ENCODE measurements at regions not wholly inside any gene's neighbourhood (a gene's known extent, or its start where the extent isn't known, plus 50 kb on each side); places are given as distances from the start of the nearest gene placed in this dataset.

DNA sequence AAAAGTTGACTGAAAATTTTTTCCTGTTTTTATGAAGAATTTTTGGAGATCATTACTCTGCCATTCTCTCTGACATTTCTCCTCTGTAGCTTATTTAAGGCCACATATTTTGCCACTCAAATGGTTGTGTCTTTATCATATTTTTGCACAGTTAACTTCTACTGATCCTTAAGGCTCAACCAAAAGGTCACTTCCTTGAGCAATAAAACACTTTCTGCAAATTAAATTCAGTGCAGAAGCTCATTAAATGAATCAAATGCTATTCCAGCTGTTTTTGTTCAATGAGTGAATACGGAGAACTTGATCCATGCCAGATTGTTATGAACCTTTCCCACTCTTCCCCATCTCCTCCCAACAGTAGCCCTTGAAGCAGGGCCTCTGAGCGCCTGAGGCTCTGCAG is 93.8 kb upstream of the EPB41L4A start:
- TF ChIP-seq CTCF (IDR thresholded peaks at IDR 0.05; ENCODE audit: low read depth, low read length, poor library complexity, severe bottlenecking): no peak
- TF ChIP-seq EZH2phosphoT487 (IDR thresholded peaks at IDR 0.05; ENCODE audit: borderline replicate concordance, low read length): no peak
